NCI-H1048 (cell line): ENCODE measurements at regions not wholly inside any gene's neighbourhood (a gene's known extent, or its start where the extent isn't known, plus 50 kb on each side); places are given as distances from the start of the nearest gene placed in this dataset.

ENCODE experiments used
- DNase-seq: peaks from one replicate; lab custom pipeline; 2025; lab: John Stamatoyannopoulos, UW

- no peak for DNase-seq
These were observed 308.9 kb downstream of the SLC6A15 start for GRCh38 chr12:84603484-84604248.

- DNase-seq: no peak
These were observed 311.1 kb downstream of the SLC6A15 start for GRCh38 chr12:84601483-84601882.

- no peak for DNase-seq
These were observed 313.1 kb downstream of the SLC6A15 start for GRCh38 chr12:84599539-84599938.

- no peak for DNase-seq
These were observed 316.3 kb downstream of the SLC6A15 start for GRCh38 chr12:84596266-84596665.

- DNase-seq: no peak
These were observed 318.4 kb downstream of the SLC6A15 start for GRCh38 chr12:84594157-84594556.

- no peak for DNase-seq
These were observed 326.7 kb downstream of the SLC6A15 start for GRCh38 chr12:84585776-84586395.

GRCh38 chr12:84572196-84572595 lies 340.4 kb downstream of the SLC6A15 start:
- DNase-seq: no peak

- no peak for DNase-seq
These were observed 350.3 kb downstream of the SLC6A15 start for GRCh38 chr12:84562331-84562730.

- DNase-seq: no peak
These were observed 351.2 kb downstream of the SLC6A15 start for GRCh38 chr12:84561351-84561750.

- DNase-seq: no peak
These were observed 358.3 kb downstream of the SLC6A15 start for GRCh38 chr12:84554199-84554723.

- no peak for DNase-seq
These were observed 359.1 kb downstream of the SLC6A15 start for GRCh38 chr12:84553331-84554117.

GRCh38 chr12:84551373-84551772 lies 361.2 kb downstream of the SLC6A15 start:
- DNase-seq: no peak

- DNase-seq: no peak
These were observed 362.1 kb downstream of the SLC6A15 start for GRCh38 chr12:84550518-84550917.

- no peak for DNase-seq
These were observed 370.3 kb downstream of the SLC6A15 start for GRCh38 chr12:84542289-84542688.

- no peak for DNase-seq
These were observed 374.9 kb downstream of the SLC6A15 start for GRCh38 chr12:84537666-84538065.

- no peak for DNase-seq
These were observed 399.8 kb downstream of the SLC6A15 start for GRCh38 chr12:84512751-84513150.

- no peak for DNase-seq
These were observed 403.7 kb downstream of the SLC6A15 start for GRCh38 chr12:84508851-84509260.

- no peak for DNase-seq
These were observed 404.4 kb downstream of the SLC6A15 start for GRCh38 chr12:84507956-84508850.

GRCh38 chr12:84506282-84506681 lies 406.3 kb downstream of the SLC6A15 start:
- DNase-seq: no peak

GRCh38 chr12:84502907-84503787 lies 409.5 kb downstream of the SLC6A15 start:
- DNase-seq: no peak
